Loucy (cell line): ENCODE measurements at regions not wholly inside any gene's neighbourhood (a gene's known extent, or its start where the extent isn't known, plus 50 kb on each side); places are given as distances from the start of the nearest gene placed in this dataset.

Experiments
- EZH2phosphoT487 ChIP-seq: fragments of 200-600 bp; IDR thresholded peaks from 2 replicates; pipeline ENCODE4 v1.6.1; 2018; ENCODE audit warnings: antibody characterized with exemption, mild to moderate bottlenecking, moderate library complexity, borderline replicate concordance
- TF ChIP-seq, protein P1 (sequence below): fragments of 200-600 bp; sonication (generic); conservative IDR thresholded peaks from 2 replicates; pipeline ENCODE4 v1.5.1; 2014; ENCODE audit warnings: mild to moderate bottlenecking, antibody characterized with exemption, low read length

DNA sequence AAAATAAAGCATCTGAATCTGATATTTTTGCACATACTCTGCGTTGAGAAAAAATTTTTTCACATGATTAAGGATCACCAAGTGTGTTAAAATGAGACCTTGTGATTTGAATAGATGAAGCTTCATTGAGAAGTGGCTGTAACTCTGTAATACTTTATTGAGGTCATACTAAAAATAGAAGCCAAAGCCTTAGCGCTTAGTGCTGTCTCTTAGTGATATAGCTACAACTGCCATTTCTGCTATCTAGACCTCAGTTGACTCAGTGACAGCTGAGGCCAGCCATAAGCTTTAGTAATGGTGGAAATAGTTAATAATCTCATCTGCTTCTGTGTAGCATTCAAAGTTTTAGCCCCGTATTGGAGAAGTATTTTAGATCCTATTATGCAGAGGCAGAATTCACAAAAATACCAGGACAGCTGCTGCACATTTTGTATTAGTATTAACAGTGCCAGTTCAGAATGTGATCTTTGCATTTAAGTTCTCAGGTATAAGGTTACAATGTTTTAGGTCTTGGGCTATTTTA lies 107.4 kb upstream of the SGCD start:
- TF ChIP-seq, protein P1, sequence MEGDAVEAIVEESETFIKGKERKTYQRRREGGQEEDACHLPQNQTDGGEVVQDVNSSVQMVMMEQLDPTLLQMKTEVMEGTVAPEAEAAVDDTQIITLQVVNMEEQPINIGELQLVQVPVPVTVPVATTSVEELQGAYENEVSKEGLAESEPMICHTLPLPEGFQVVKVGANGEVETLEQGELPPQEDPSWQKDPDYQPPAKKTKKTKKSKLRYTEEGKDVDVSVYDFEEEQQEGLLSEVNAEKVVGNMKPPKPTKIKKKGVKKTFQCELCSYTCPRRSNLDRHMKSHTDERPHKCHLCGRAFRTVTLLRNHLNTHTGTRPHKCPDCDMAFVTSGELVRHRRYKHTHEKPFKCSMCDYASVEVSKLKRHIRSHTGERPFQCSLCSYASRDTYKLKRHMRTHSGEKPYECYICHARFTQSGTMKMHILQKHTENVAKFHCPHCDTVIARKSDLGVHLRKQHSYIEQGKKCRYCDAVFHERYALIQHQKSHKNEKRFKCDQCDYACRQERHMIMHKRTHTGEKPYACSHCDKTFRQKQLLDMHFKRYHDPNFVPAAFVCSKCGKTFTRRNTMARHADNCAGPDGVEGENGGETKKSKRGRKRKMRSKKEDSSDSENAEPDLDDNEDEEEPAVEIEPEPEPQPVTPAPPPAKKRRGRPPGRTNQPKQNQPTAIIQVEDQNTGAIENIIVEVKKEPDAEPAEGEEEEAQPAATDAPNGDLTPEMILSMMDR: no peak
- TF ChIP-seq EZH2phosphoT487: no peak
